Upper lobe of left lung (tissue), 6 donors: ENCODE measurements at regions not wholly inside any gene's neighbourhood (a gene's known extent, or its start where the extent isn't known, plus 50 kb on each side); places are given as distances from the start of the nearest gene placed in this dataset.

Source experiments
- ATAC-seq, 2 donors: fragments of 200-7000 bp; cut with Tn5 transposase; one replicate each; pipeline ENCODE4 v1.9.1; 2022; ENCODE audit warnings: mild to moderate bottlenecking in 2 of 2, moderate library complexity in 2 of 2; ENCODE audit not compliant: low FRiP score in 2 of 2
- DNase-seq, 2 donors: peaks; one replicate each; pipeline ENCODE4 v3.0.0-alpha.2; 2019 to 2020
- H3K27ac ChIP-seq, 4 donors: fragments of 200-600 bp; sonication (generic); one replicate each; pipeline ENCODE4 v1.5.1; 2016 to 2019
- H3K27me3 ChIP-seq, 4 donors: fragments of 200-600 bp; sonication (generic); one replicate each; pipeline ENCODE4 v1.5.1; 2017 to 2019
- H3K36me3 ChIP-seq, 4 donors: fragments of 200-600 bp; sonication (generic); one replicate each; pipeline ENCODE4 v1.5.1; 2016 to 2019
- H3K4me1 ChIP-seq, 4 donors: fragments of 200-600 bp; sonication (generic); one replicate each; pipeline ENCODE4 v1.5.1; 2018 to 2019
- H3K4me3 ChIP-seq, 4 donors: fragments of 200-600 bp; sonication (generic); one replicate each; pipeline ENCODE4 v1.5.1; 2017 to 2019; ENCODE audit warnings: mild to moderate bottlenecking in 2 of 4, moderate library complexity in 1 of 4
- H3K9me3 ChIP-seq, 4 donors: fragments of 200-600 bp; sonication (generic); one replicate each; pipeline ENCODE4 v1.5.1; 2018 to 2019
- CTCF ChIP-seq, 6 experiments: fragments of 450-650 bp in 4 of 6; fragments of 200-600 bp in 2 of 6; sonication (generic) in 2 of 6; IDR thresholded peaks; one replicate each; pipeline ENCODE4 v1.5.1; 2016 to 2019; ENCODE audit warnings: antibody characterized with exemption in 6 of 6
- EP300 ChIP-seq, 4 donors: sonication (generic); formaldehyde crosslinking; IDR thresholded peaks; one replicate each; pipeline ENCODE4 v1.5.1; 2017; ENCODE audit warnings: antibody characterized with exemption in 4 of 4, control low read depth in 2 of 4
- POLR2A ChIP-seq, 4 donors: fragments of 450-650 bp; IDR thresholded peaks; one replicate each; pipeline ENCODE4 v1.5.1; 2016 to 2017; ENCODE audit warnings: antibody characterized with exemption in 4 of 4, mild to moderate bottlenecking in 2 of 4
- POLR2AphosphoS5 ChIP-seq, 2 donors: sonication (generic); formaldehyde crosslinking; IDR thresholded peaks; one replicate each; pipeline ENCODE4 v1.5.1; 2017; ENCODE audit warnings: antibody characterized with exemption in 2 of 2
- WGBS, 2 donors: methylation state at CpG; one replicate each; pipeline ENCODE4 v1.1.5; 2017 to 2018; 5-methylcytosine and 5-hydroxymethylcytosine counted together
- donor health status: DM: no; HTN: no; CAD: no; lungs with moderate emphysema.
- donor health status: DM: no; HTN: yes; CAD: no; lungs with severe emphysema.

GRCh38 chr9:87827341-87827740, 55.3 kb upstream of the SPATA31E1 start:
- 88 to 94% methylated on average over 2 of the region's 2 CpGs for WGBS, 2 donors
- no peak for ATAC-seq
- Histone ChIP-seq H3K4me1 (no peaks in the 10 kb centered on the region), H3K9me3 (no peaks in the 10 kb centered on the region), H3K36me3 (no peaks in the 10 kb centered on the region), H3K27me3 (no peaks in the 10 kb centered on the region), H3K4me3 (no peak overlapping the region), H3K27ac (no peak overlapping the region)
- TF ChIP-seq EP300 (IDR thresholded peaks at IDR 0.05) (no peak), POLR2AphosphoS5 (IDR thresholded peaks at IDR 0.05) (no peak), POLR2A (IDR thresholded peaks at IDR 0.05) (no peak), CTCF (IDR thresholded peaks at IDR 0.05) (no peak)
- DNase-seq: no peak

DNA sequence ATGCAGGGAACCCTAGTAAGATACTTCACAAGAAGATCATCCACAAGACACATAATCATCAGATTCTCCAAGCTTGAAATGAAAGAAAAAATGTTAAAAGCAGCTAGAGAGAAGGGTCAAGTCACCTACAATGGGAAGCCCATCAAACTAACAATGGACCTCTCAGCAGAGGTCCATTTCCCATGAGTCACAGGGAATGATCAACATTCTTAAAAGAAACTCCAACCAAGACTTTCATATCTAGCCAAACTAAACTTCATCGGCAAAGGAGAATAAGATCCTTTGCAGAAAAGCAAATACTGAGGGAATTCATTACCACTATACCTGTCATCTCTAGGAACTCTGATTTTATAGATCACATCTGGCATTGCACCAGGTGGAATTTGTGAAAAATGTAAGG, 52.9 kb upstream of the SPATA31E1 start:
- Histone ChIP-seq H3K4me3 (no peak overlapping the region), H3K27me3 (no peaks in the 10 kb centered on the region), H3K9me3 (no peaks in the 10 kb centered on the region), H3K27ac (no peak overlapping the region), H3K4me1 (no peaks in the 10 kb centered on the region), H3K36me3 (no peaks in the 10 kb centered on the region)
- DNase-seq (no peak), ATAC-seq (no peak)
- TF ChIP-seq POLR2AphosphoS5 (IDR thresholded peaks at IDR 0.05): no peak
- no peak for TF ChIP-seq EP300 (IDR thresholded peaks at IDR 0.05)
- TF ChIP-seq CTCF (IDR thresholded peaks at IDR 0.05): no peak
- no peak for TF ChIP-seq POLR2A (IDR thresholded peaks at IDR 0.05)
- WGBS, 2 donors: 85 to 89% methylated on average over 1 of the region's 1 CpG

DNA sequence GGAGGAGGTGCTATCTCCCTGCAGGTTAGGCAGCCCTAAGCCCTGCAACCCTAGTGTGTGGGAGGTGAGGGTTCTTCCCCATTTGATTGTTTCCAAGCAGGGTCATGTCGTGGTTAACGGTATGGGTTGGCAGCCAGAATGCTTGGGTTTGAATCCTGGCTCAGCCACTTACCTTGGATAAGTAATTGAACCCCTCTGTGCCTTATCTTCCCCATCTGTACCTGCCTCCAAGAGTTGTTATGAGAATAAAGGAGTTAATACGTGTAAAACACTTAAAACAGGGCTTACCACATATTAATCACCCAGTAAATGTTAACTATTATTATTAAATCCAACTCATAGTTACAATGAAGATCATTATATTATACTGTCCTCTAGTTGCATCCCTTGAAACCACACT, 52.2 kb upstream of the SPATA31E1 start:
- ATAC-seq: no peak
- Histone ChIP-seq H3K27ac (no peak overlapping the region), H3K4me3 (no peak overlapping the region), H3K36me3 (no peaks in the 10 kb centered on the region), H3K4me1 (no peaks in the 10 kb centered on the region), H3K27me3 (no peaks in the 10 kb centered on the region), H3K9me3 (no peaks in the 10 kb centered on the region)
- TF ChIP-seq EP300 (IDR thresholded peaks at IDR 0.05) (no peak), POLR2A (IDR thresholded peaks at IDR 0.05) (no peak), CTCF (IDR thresholded peaks at IDR 0.05) (no peak), POLR2AphosphoS5 (IDR thresholded peaks at IDR 0.05) (no peak)
- DNase-seq: no peak
- WGBS, 2 donors: 49 to 68% methylated on average over 3 of the region's 3 CpGs

DNA sequence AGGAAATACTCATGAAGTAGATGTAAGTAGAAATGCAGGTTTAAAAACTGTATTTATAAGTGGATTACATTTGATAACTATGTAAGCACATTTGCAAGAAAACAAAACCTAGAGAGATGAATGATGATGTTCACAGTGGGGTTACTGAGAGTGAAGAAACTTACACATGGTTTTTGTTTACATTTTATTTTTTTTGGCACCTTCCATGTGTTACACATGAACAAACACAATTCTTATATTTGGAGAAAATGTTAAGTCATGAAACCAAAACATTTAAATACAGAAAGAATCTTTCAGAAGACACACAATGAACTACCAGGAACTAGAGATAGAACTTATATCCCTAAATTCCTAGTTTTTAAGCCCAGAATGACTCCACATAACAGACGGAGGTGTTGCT, 51.5 kb upstream of the SPATA31E1 start:
- ATAC-seq (no peak), DNase-seq (no peak)
- no peaks in the 10 kb centered on the region for H3K9me3 ChIP-seq
- TF ChIP-seq POLR2A (IDR thresholded peaks at IDR 0.05) (no peak), EP300 (IDR thresholded peaks at IDR 0.05) (no peak), CTCF (IDR thresholded peaks at IDR 0.05) (no peak), POLR2AphosphoS5 (IDR thresholded peaks at IDR 0.05) (no peak)
- no peaks in the 10 kb centered on the region for H3K4me1 ChIP-seq
- no peaks in the 10 kb centered on the region for H3K36me3 ChIP-seq
- 96 to 97% methylated on average over 1 of the region's 1 CpG for WGBS, 2 donors
- H3K4me3 ChIP-seq: no peak overlapping the region
- H3K27me3 ChIP-seq: no peaks in the 10 kb centered on the region
- H3K27ac ChIP-seq: no peak overlapping the region
